Fibroblast of lung (primary cell): ENCODE measurements at regions not wholly inside any gene's neighbourhood (a gene's known extent, or its start where the extent isn't known, plus 50 kb on each side); places are given as distances from the start of the nearest gene placed in this dataset.

ENCODE experiments used
- DNase-seq, 2 donors: peaks; one replicate each; pipeline versions ENCODE4 v3.0.0 to v3.0.0-alpha.2; 2010; ENCODE audit warnings: low read depth in 2 of 2
- H2AFZ ChIP-seq: 2 replicates; pipeline ENCODE4 v1.5.1; 2012; ENCODE audit warnings: low read length, control low read depth, inconsistent platforms
- H3K27ac ChIP-seq: 2 replicates; pipeline ENCODE4 v1.5.1; 2011; ENCODE audit warnings: low read length, control low read depth; ENCODE audit not compliant: insufficient read depth
- H3K27me3 ChIP-seq: 2 replicates; pipeline ENCODE4 v1.5.1; 2011; ENCODE audit warnings: mild to moderate bottlenecking, low read length; ENCODE audit not compliant: control insufficient read depth, insufficient read depth
- H3K36me3 ChIP-seq: 2 replicates; pipeline ENCODE4 v1.5.1; 2011; ENCODE audit warnings: low read length; ENCODE audit not compliant: control insufficient read depth, insufficient read depth
- H3K4me1 ChIP-seq: 2 replicates; pipeline ENCODE4 v1.5.1; 2011; ENCODE audit warnings: low read length; ENCODE audit not compliant: control insufficient read depth, insufficient read depth; ENCODE audit errors: extremely low read depth
- H3K4me2 ChIP-seq: 2 replicates; pipeline ENCODE4 v1.5.1; 2011; ENCODE audit warnings: low read length, control low read depth; ENCODE audit not compliant: insufficient read depth; ENCODE audit errors: extremely low read depth
- H3K4me3 ChIP-seq, 4 experiments: fragments of 200-600 bp in 1 of 4; sonication (generic) in 1 of 4; replicated peaks in 1 of 4; 2 replicates each; pipeline ENCODE4 v1.5.1; 2011 to 2016; ENCODE audit warnings: low read length in 4 of 4, low read depth in 3 of 4, mild to moderate bottlenecking in 3 of 4, control low read depth in 2 of 4, inconsistent platforms in 1 of 4, mixed read lengths in 1 of 4; ENCODE audit not compliant: insufficient read depth in 1 of 4; ENCODE audit errors: control extremely low read depth in 1 of 4
- H3K79me2 ChIP-seq: 2 replicates; pipeline ENCODE4 v1.5.1; 2012; ENCODE audit warnings: mild to moderate bottlenecking, low read length, inconsistent platforms; ENCODE audit not compliant: control insufficient read depth, insufficient read depth
- H3K9ac ChIP-seq: 2 replicates; pipeline ENCODE4 v1.5.1; 2011; ENCODE audit warnings: mild to moderate bottlenecking, low read length, control low read depth; ENCODE audit not compliant: insufficient read depth
- H3K9me3 ChIP-seq: 2 replicates; pipeline ENCODE4 v1.5.1; 2012; ENCODE audit warnings: low read depth, low read length; ENCODE audit not compliant: control insufficient read depth, insufficient read depth
- H4K20me1 ChIP-seq: 2 replicates; pipeline ENCODE4 v1.5.1; 2011; ENCODE audit warnings: low read length; ENCODE audit not compliant: control insufficient read depth, insufficient read depth; ENCODE audit errors: extremely low read depth
- EZH2 ChIP-seq: IDR thresholded peaks from 2 replicates; pipeline ENCODE4 v1.5.1; 2012; ENCODE audit warnings: low read length, control low read depth, mild to moderate bottlenecking; ENCODE audit errors: missing control alignments
- TF ChIP-seq, protein P1 (sequence below), 2 donors: IDR thresholded peaks in 1 of 2; conservative IDR thresholded peaks in 1 of 2; 1 replicate in 1 of 2; 2 replicates in 1 of 2; pipeline ENCODE4 v1.5.1; 2011 to 2012; ENCODE audit warnings: low read length in 2 of 2, control low read depth in 1 of 2, inconsistent platforms in 1 of 2, low read depth in 1 of 2, mild to moderate bottlenecking in 1 of 2

DNA sequence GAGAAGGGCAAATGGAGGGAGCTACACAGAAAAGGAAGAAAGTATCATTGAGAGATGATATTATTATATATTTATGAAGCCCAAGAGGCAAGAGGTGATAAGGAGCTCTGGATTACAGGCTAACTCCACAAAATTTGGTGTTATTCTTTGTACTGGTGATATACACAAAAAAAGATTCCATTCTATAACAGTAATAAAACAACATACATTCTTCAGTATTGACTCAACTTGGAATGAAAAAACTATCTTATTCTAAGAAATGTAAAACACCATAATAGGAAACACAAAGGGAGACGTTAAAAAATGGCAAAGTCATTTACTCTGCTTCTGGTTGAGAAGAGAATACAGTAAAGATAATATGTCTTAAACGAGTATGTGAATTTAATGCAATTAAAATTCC lies 99.4 kb downstream of the TEX35 start:
- Histone ChIP-seq H3K9me3 (no peaks in the 10 kb centered on the region), H3K36me3 (no peaks in the 10 kb centered on the region), H3K9ac (peak overlapping the region; percentile 30), H3K4me2 (peak overlapping the region; percentile 82), H3K4me3 (no peak overlapping the region), H4K20me1 (no peaks in the 10 kb centered on the region), H3K27ac (peak overlapping the region; percentile 85), H2AFZ (no peak overlapping the region), H3K27me3 (no peaks in the 10 kb centered on the region), H3K79me2 (no peaks in the 10 kb centered on the region), H3K4me1 (peaks cover 39% of the 10 kb centered on the region)
- TF ChIP-seq, protein P1, sequence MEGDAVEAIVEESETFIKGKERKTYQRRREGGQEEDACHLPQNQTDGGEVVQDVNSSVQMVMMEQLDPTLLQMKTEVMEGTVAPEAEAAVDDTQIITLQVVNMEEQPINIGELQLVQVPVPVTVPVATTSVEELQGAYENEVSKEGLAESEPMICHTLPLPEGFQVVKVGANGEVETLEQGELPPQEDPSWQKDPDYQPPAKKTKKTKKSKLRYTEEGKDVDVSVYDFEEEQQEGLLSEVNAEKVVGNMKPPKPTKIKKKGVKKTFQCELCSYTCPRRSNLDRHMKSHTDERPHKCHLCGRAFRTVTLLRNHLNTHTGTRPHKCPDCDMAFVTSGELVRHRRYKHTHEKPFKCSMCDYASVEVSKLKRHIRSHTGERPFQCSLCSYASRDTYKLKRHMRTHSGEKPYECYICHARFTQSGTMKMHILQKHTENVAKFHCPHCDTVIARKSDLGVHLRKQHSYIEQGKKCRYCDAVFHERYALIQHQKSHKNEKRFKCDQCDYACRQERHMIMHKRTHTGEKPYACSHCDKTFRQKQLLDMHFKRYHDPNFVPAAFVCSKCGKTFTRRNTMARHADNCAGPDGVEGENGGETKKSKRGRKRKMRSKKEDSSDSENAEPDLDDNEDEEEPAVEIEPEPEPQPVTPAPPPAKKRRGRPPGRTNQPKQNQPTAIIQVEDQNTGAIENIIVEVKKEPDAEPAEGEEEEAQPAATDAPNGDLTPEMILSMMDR (conservative IDR thresholded peaks at IDR 0.05 in 1 of 2, IDR thresholded peaks at IDR 0.05 in 1 of 2; ENCODE audit: low read depth in 1 of 2, low read length in 2 of 2): no peak
- no peak for TF ChIP-seq EZH2
- DNase-seq: peak; percentile 79 to 81

- Histone ChIP-seq H3K4me1 (peaks cover 32% of the 10 kb centered on the region), H3K4me3 (no peak overlapping the region), H3K9ac (no peak overlapping the region), H3K9me3 (no peaks in the 10 kb centered on the region), H3K27ac (peak overlapping the region; percentile 85), H3K27me3 (no peaks in the 10 kb centered on the region), H4K20me1 (no peaks in the 10 kb centered on the region), H2AFZ (peak overlapping the region; percentile 47), H3K4me2 (no peak overlapping the region), H3K36me3 (no peaks in the 10 kb centered on the region), H3K79me2 (no peaks in the 10 kb centered on the region)
- TF ChIP-seq, protein P1 (conservative IDR thresholded peaks at IDR 0.05 in 1 of 2, IDR thresholded peaks at IDR 0.05 in 1 of 2; ENCODE audit: low read depth in 1 of 2, low read length in 2 of 2): no peak
- TF ChIP-seq EZH2: no peak
- no peak for DNase-seq
These were observed 100.5 kb downstream of the TEX35 start for GRCh38 chr1:178613271-178613945.

DNA sequence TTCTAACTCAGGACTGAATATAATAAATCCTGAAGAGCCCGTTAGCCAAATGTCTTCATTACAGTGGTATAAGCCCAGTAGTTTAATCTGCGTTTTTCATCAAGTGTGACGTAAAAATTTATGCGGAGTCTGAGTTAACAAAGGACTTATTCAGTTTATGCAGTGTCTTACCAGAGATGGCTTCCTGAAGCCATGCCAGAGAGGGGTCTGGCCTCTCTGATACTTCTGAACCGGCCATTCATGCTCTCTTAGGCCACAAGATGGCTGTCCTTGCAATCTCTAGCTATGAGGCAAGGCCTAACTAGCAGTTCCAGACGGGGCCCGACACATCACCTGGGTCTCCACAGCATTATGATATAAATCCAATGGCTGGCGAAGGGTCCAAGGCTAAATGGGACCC lies 101.4 kb downstream of the TEX35 start:
- Histone ChIP-seq H3K79me2 (no peaks in the 10 kb centered on the region), H4K20me1 (no peaks in the 10 kb centered on the region)

More for the DNA sequence above, 101.4 kb downstream of the TEX35 start:
- Histone ChIP-seq H3K36me3 (no peaks in the 10 kb centered on the region), H2AFZ (no peak overlapping the region), H3K9ac (no peak overlapping the region), H3K4me3 (no peak overlapping the region), H3K4me2 (no peak overlapping the region), H3K4me1 (peaks cover 28% of the 10 kb centered on the region), H3K9me3 (no peaks in the 10 kb centered on the region), H3K27ac (no peak overlapping the region), H3K27me3 (no peaks in the 10 kb centered on the region)
- no peak for TF ChIP-seq EZH2
- TF ChIP-seq, protein P1 (conservative IDR thresholded peaks at IDR 0.05 in 1 of 2, IDR thresholded peaks at IDR 0.05 in 1 of 2; ENCODE audit: low read depth in 1 of 2, low read length in 2 of 2): no peak
- no peak for DNase-seq
